Stomach (tissue), 8 donors: ENCODE measurements at regions not wholly inside any gene's neighbourhood (a gene's known extent, or its start where the extent isn't known, plus 50 kb on each side); places are given as distances from the start of the nearest gene placed in this dataset.
A peak's percentile ranks its signal among the peaks of the same experiment; 100 is the strongest.

Source experiments
- DNase-seq, 2 donors: peaks; one replicate each; pipeline versions ENCODE4 v3.0.0 to v3.0.0-alpha.2; 2013 to 2019
- H3K27ac ChIP-seq, 5 donors: fragments of 200-600 bp in 4 of 5; sonication (generic) in 4 of 5; one replicate each; pipeline ENCODE4 v1.5.1; 2013 to 2019; ENCODE audit warnings: mild to moderate bottlenecking in 1 of 5, moderate library complexity in 1 of 5
- H3K27me3 ChIP-seq, 3 donors: fragments of 200-600 bp; sonication (generic); one replicate each; pipeline ENCODE4 v1.5.1; 2017 to 2019; ENCODE audit warnings: mixed run types in 1 of 3
- H3K36me3 ChIP-seq, 4 donors: fragments of 200-600 bp; sonication (generic); 1 replicate in 3 of 4; 2 replicates in 1 of 4; pipeline ENCODE4 v1.5.1; 2016 to 2019
- H3K4me1 ChIP-seq, 4 donors: fragments of 200-600 bp; sonication (generic); one replicate each; pipeline ENCODE4 v1.5.1; 2016 to 2019
- H3K4me3 ChIP-seq, 4 donors: fragments of 200-600 bp; sonication (generic) in 3 of 4; one replicate each; pipeline ENCODE4 v1.5.1; 2016 to 2019; ENCODE audit warnings: mild to moderate bottlenecking in 1 of 4
- H3K9me3 ChIP-seq, 4 donors: fragments of 200-600 bp; sonication (generic); one replicate each; pipeline ENCODE4 v1.5.1; 2016 to 2019
- EP300 ChIP-seq: sonication (generic); formaldehyde crosslinking; IDR thresholded peaks from one replicate; pipeline ENCODE4 v1.6.1; 2017; ENCODE audit warnings: antibody characterized with exemption
- POLR2A ChIP-seq, 4 donors: fragments of 450-650 bp; IDR thresholded peaks; one replicate each; pipeline ENCODE4 v1.6.1; 2016; ENCODE audit warnings: antibody characterized with exemption in 4 of 4, control low read depth in 2 of 4, mild to moderate bottlenecking in 1 of 4, moderate library complexity in 1 of 4
- POLR2AphosphoS5 ChIP-seq, 3 donors: sonication (generic); formaldehyde crosslinking; IDR thresholded peaks; one replicate each; pipeline ENCODE4 v1.6.1; 2016; ENCODE audit warnings: antibody characterized with exemption in 3 of 3
- WGBS, 5 donors: extraction: QIAGEN DNeasy Blood & Tissue Kit in 3 of 5; methylation state at CpG; one replicate each; pipeline versions ENCODE4 v1.1.5 to v1.1.7; 2013 to 2018; 5-methylcytosine and 5-hydroxymethylcytosine counted together
- intact Hi-C: fragments of 100-400 bp; cut with DNase I; formaldehyde crosslinking; loops from one replicate; pipeline ENCODE4 v1.15.1; 2023; ENCODE audit warnings: low total_unique reads
- TF ChIP-seq, protein P1 (sequence below), 7 experiments: fragments of 450-650 bp in 4 of 7; fragments of 200-600 bp in 3 of 7; sonication (generic) in 3 of 7; IDR thresholded peaks; one replicate each; pipeline ENCODE4 v1.5.1; 2016 to 2019; ENCODE audit warnings: antibody characterized with exemption in 7 of 7, control low read depth in 2 of 7, mild to moderate bottlenecking in 1 of 7
- donor health status: healthy with polysubstance abuse.
- donor health status: Bipolar disorder and iron deficiency.
- donor health status: healthy.

DNA sequence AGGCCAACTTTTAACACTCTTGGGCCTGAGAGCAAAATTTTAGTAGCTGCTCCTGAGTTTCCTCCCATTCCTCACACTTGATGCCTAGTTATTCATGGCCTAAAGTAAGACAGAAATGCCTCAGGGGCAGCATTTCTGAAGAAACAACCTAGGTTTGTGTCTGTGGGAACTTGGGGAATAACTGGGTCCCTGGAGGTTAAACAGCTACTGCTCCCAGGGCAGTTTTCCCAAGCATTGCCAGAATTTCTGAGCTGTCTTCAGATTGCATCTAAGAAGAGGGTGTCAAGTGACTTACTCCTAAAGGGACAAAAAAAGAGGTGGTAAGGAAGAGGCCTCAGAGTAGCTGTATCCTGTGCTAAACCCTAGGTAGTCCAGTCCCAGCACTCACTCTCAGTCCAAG lies 130.8 kb upstream of the ACSL4 start:
- TF ChIP-seq POLR2A (IDR thresholded peaks at IDR 0.05), result no peak
- TF ChIP-seq POLR2AphosphoS5 (IDR thresholded peaks at IDR 0.05), result no peak
- TF ChIP-seq, protein P1, sequence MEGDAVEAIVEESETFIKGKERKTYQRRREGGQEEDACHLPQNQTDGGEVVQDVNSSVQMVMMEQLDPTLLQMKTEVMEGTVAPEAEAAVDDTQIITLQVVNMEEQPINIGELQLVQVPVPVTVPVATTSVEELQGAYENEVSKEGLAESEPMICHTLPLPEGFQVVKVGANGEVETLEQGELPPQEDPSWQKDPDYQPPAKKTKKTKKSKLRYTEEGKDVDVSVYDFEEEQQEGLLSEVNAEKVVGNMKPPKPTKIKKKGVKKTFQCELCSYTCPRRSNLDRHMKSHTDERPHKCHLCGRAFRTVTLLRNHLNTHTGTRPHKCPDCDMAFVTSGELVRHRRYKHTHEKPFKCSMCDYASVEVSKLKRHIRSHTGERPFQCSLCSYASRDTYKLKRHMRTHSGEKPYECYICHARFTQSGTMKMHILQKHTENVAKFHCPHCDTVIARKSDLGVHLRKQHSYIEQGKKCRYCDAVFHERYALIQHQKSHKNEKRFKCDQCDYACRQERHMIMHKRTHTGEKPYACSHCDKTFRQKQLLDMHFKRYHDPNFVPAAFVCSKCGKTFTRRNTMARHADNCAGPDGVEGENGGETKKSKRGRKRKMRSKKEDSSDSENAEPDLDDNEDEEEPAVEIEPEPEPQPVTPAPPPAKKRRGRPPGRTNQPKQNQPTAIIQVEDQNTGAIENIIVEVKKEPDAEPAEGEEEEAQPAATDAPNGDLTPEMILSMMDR (IDR thresholded peaks at IDR 0.05), result no peak
- TF ChIP-seq EP300, result no peak
- no peaks in the 10 kb centered on the region for H3K36me3 ChIP-seq
- intact Hi-C loops, result no loop called here
- no peaks in the 10 kb centered on the region for H3K9me3 ChIP-seq
- DNase-seq, result no peak
- no peak overlapping the region for H3K4me3 ChIP-seq
- H3K27ac ChIP-seq, result no peak overlapping the region
- no peaks in the 10 kb centered on the region for H3K4me1 ChIP-seq
- H3K27me3 ChIP-seq, result peaks cover 0 to 4% (median 0%) of the 10 kb centered on the region in 3 donors

DNA sequence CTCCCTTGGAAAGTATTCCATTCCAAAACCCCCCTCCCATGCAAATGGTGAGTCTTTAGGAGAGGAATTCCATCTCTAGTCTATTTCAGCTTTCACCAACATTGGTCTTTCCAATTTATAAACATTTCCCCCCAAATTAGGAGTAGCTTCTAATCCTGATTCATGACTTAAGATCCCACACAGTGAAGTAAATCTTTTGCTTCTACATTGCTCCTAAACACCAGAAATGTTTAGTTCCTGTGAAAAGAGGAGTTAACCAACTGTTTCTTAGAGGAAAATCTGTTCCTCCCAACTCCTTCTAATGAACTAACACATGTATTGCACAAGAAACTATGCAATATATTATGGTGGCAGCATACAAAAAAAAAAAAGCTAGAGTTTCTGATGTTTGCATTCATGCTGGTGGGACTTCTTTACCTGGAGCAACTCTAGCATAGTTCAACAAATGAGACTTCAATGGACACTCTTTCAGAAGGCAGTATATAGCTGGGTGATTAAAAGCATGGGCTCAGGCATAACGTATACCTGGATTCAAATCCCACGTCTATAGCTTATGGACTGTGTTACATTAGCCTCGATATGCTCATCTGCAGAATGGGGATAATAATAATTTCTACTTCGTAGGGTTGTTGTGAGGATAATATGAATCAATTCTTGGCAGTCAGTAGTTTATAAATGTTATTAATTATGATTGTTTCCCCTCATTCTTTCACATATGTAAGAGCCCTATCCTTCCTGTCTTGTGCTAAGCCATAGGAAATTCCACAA lies 131.6 kb upstream of the TMEM164 start:
- peaks cover 0 to 4% (median 0%) of the 10 kb centered on the region in 4 donors for H3K9me3 ChIP-seq
- no peak for DNase-seq
- H3K27ac ChIP-seq, result no peak overlapping the region
- TF ChIP-seq, protein P1 (IDR thresholded peaks at IDR 0.05), result no peak
- TF ChIP-seq POLR2AphosphoS5 (IDR thresholded peaks at IDR 0.05), result no peak
- TF ChIP-seq POLR2A (IDR thresholded peaks at IDR 0.05), result no peak
- TF ChIP-seq EP300, result no peak
- intact Hi-C loops, result no loop called here
- no peaks in the 10 kb centered on the region for H3K27me3 ChIP-seq
- no peaks in the 10 kb centered on the region for H3K36me3 ChIP-seq
- peaks cover 0 to 8% (median 0%) of the 10 kb centered on the region in 4 donors for H3K4me1 ChIP-seq
- no peak overlapping the region for H3K4me3 ChIP-seq
- WGBS, 5 donors, result 66 to 92% (median 85%) methylated on average over 4 of the region's 4 CpGs

DNA sequence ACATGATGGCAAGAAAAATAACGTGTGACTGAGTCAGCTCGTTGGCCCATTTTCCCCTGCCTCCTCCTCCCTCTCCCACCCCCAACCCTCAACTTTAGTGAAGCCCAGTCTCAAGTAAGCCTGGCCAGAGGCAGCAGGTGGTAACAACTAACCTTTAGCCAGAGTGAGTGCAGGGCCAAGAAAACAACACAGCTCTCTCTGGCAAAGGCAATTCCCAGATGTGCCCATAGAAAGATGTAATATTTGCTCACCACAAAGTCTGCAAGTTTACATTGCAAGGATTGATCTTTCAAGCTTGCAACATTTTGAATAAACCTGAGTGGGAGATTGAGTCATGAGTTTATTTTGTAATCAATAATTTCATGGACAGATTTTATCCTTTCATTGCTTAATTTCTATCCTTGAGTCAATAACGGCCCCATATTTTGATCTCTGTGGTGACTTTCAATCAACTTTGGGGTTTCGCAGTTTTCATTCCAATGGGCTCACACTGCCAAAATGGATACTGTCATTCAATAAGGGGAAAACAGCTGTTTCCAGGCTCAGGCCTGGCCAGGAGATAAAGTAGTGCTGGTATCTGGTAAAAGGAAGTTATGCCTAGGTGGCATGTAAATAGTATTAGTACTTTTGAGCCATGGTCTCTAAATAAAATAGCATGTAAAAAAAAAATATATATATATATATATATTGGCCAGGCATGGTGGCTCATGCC lies 130.7 kb upstream of the TMEM164 start:
- DNase-seq, result no peak
- Histone ChIP-seq H3K4me3 (no peak overlapping the region), H3K36me3 (no peaks in the 10 kb centered on the region), H3K27me3 (no peaks in the 10 kb centered on the region), H3K9me3 (peaks cover 0 to 4% (median 0%) of the 10 kb centered on the region in 4 donors), H3K4me1 (peaks cover 0 to 8% (median 0%) of the 10 kb centered on the region in 4 donors), H3K27ac (peak overlapping the region in 1 of 5 donors; percentile 8)
- WGBS, 5 donors, result 34 to 48% (median 43%) methylated on average over 4 of the region's 4 CpGs
- TF ChIP-seq POLR2AphosphoS5 (IDR thresholded peaks at IDR 0.05) (peak in 2 of 3 donors; percentile 14 to 44), EP300 (no peak)
- intact Hi-C loops, result no loop called here

DNA sequence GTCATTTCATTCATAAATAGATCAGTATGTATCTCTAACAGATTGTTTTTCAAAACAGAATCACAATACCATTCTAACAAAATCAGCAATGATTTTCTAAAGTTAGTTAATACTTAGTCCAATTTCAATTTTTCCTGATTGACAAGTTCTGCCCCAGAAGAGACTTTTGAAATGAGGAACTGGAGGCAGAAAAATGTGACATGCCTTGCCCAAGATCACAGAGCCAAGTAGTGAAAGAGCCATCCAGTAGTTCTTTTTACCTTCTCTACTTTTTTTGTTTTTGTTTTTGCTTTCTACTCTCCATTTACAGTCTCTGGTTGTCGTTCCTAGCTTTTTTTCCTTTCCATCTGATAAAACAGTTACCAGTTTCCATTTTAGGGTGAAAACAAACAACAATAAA lies 129.3 kb upstream of the TMEM164 start:
- no peaks in the 10 kb centered on the region for H3K36me3 ChIP-seq
- H3K4me3 ChIP-seq, result no peak overlapping the region
- peak overlapping the region in 2 of 5 donors; percentile 49 to 57 for H3K27ac ChIP-seq
- TF ChIP-seq EP300 (no peak), POLR2A (IDR thresholded peaks at IDR 0.05) (no peak), POLR2AphosphoS5 (IDR thresholded peaks at IDR 0.05) (no peak)
- TF ChIP-seq, protein P1 (IDR thresholded peaks at IDR 0.05), result no peak
- no peak for DNase-seq
- H3K9me3 ChIP-seq, result peaks cover 0 to 4% (median 0%) of the 10 kb centered on the region in 4 donors
- intact Hi-C loops, result no loop called here
- 21 to 58% (median 37%) methylated on average over 1 of the region's 1 CpG for WGBS, 5 donors
- no peaks in the 10 kb centered on the region for H3K27me3 ChIP-seq
- peaks cover 0 to 8% (median 0%) of the 10 kb centered on the region in 4 donors for H3K4me1 ChIP-seq
